OCI-LY1 (cell line): ENCODE measurements at regions not wholly inside any gene's neighbourhood (a gene's known extent, or its start where the extent isn't known, plus 50 kb on each side); places are given as distances from the start of the nearest gene placed in this dataset.

Source experiments
- EZH2 ChIP-seq: fragments of 200-600 bp; sonication (generic), shearing (Covaris generic); IDR thresholded peaks from 2 replicates; pipeline ENCODE4 v1.8.0; 2017; ENCODE audit warnings: borderline replicate concordance, mixed run types, mild to moderate bottlenecking, antibody characterized with exemption, low read length, moderate library complexity, mixed read lengths
- TF ChIP-seq, protein P1 (sequence below): fragments of 200-600 bp; sonication (generic), shearing (Covaris generic); IDR thresholded peaks from 2 replicates; pipeline ENCODE4 v1.5.1; 2017; ENCODE audit warnings: mild to moderate bottlenecking, antibody characterized with exemption, low read length, moderate library complexity, mixed read lengths

DNA sequence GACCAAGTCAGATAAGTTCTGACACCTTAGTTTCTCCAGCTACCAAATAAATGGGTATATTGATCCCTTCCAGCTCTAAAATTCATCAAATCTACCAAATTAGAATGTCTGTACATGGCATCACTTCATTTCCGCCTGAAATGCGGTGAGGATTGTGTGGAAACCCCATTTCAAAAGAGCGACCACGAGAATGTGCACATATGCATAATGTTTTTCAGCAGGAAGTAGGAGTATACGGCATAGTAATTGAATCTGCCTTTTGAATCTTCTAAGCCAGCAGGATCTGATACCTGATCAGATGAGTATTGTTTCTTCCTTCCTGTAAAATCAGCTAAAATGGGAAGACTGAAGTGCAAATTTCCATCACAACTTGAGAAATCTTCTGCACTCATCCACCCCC is 418.6 kb downstream of the TMEM38B start:
- TF ChIP-seq, protein P1, sequence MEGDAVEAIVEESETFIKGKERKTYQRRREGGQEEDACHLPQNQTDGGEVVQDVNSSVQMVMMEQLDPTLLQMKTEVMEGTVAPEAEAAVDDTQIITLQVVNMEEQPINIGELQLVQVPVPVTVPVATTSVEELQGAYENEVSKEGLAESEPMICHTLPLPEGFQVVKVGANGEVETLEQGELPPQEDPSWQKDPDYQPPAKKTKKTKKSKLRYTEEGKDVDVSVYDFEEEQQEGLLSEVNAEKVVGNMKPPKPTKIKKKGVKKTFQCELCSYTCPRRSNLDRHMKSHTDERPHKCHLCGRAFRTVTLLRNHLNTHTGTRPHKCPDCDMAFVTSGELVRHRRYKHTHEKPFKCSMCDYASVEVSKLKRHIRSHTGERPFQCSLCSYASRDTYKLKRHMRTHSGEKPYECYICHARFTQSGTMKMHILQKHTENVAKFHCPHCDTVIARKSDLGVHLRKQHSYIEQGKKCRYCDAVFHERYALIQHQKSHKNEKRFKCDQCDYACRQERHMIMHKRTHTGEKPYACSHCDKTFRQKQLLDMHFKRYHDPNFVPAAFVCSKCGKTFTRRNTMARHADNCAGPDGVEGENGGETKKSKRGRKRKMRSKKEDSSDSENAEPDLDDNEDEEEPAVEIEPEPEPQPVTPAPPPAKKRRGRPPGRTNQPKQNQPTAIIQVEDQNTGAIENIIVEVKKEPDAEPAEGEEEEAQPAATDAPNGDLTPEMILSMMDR, result no peak
- TF ChIP-seq EZH2, result no peak
